Hematopoietic multipotent progenitor cell treated with erythropoietin and hydrocortisone succinate and interleukin-3 and kit ligand, for 15 days (in vitro differentiated cells): ENCODE measurements at regions not wholly inside any gene's neighbourhood (a gene's known extent, or its start where the extent isn't known, plus 50 kb on each side); places are given as distances from the start of the nearest gene placed in this dataset.

ENCODE experiments used
- DNase-seq: peaks from one replicate; pipeline ENCODE4 v3.0.0-alpha.2; 2015; ENCODE audit warnings: low spot score

DNA sequence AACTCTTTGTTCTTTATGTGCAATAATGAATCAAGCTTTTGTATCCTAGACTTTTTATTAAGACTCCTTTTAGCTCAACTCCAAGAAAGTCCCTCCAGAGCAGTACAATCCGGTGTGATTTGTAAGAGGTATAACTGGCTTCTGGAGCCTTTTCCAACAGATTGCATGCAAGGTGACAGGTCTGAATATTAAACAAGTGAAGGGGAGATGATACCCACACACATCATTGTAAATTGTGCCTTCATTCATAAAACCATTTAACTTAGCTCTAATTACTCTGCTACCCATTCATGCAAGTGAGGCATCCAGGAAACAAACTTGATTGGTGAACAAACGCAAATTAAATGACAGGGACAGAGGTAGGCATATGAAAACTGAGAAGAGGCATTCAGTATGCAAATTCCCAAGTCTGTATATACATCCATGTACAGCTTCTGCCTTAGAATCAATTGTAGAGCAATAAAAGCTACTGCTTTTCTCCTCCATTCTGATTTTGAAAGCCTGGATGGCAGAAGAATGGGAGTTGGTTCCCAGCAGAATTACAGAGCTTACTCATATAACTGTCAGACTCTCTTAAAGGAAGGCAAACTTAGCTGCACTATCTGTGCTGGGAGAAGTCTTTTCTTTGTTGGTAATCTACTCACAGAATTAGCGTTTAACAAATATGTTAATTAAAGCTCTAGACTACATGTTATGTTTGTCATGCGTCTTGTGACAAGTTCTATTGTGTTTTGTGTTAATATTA is 261.0 kb upstream of the CDH6 start:
- DNase-seq: no peak

DNA sequence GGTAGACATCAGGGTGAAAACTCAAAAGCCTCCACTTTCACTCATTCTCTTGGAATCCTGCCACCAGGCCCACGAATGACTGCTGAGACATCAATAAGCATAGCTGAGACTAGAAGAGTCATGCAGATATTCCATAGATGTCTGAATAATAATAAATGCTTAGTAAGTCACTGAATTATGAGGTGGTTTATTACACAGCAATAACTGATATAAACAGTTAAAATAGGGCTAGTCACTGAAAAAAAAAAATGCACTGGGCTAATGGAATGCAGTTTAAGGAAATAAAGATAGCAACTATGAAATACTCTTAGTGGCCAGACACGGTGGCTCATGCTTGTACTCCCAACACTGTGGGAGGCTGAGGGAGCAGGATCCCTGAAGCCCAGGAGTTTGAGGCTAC is 262.8 kb upstream of the CDH6 start:
- no peak for DNase-seq

DNA sequence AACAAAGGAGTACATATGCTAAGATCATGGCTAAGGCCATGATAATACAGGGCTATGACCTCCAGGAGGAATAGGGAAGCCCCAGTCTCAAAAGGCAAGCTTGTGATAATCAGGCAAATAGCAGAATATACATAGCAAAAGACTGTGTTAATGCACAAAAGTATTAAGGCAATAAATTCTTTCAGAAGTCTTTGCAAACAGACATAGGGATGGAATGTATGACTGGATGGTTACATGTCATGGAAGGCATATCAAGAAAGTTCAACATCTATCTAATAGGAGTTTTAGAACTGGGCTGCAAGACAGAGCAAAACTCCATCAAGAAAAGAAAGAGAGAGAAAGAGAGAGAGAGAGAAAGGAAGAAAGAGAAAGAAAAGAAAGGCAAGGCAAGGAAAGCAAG is 264.5 kb upstream of the CDH6 start:
- DNase-seq: no peak

DNA sequence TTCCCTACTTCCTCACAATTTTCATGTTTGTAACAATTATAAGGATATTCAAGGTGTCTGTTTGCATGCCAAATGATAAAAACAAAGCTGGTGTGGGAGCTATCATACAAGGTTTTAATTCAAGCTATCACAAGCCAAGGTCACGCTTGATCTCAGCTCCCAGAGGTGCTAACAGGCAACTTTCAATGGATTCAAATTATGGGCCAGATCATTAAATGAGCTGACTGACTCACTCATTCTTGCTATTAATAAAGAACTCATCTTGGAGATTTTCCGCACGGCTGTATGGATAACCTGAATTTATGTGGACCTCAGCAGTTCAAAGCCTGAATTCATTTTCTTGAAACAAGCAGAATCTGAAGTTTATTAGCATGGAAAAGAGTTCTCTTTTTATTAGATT is 267.3 kb upstream of the CDH6 start:
- DNase-seq: no peak

DNA sequence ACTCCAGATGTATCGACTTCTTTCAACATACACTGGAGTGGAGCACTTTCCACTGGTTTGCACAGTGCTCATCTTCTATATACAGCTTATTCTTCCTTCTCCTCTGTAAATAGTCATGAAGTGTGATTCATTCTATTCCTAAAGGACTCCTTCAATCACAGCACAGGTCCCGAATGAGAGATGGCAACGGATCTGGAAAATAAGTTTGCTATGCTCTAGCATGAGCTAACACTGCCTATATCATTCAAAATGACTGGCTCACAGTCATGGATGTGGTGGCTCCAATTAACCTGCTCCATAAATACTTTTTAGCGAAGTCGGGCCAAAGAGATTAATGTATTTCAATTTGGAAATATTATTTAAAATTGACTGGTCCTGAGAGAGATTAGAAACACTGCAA is 272.1 kb upstream of the CDH6 start:
- no peak for DNase-seq

DNA sequence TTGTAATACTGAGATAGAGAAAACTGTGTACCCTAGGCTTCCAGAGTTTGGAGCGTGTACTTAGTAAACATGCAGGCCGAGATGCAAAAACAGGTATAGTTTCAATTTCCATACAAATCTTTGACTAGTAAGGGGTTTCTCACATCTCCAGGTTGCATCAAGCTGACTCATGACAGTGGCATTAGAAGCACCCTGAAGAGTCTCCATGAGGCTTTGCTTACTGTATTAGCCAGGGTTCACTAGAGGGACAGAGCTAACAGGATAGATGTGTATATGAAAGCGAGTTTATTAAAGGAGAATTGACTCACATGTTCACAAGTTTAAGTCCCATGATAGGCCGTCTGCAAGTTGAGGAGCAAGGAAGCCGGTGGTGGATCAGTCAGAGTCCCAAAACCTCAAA is 275.3 kb upstream of the CDH6 start:
- DNase-seq: no peak

DNA sequence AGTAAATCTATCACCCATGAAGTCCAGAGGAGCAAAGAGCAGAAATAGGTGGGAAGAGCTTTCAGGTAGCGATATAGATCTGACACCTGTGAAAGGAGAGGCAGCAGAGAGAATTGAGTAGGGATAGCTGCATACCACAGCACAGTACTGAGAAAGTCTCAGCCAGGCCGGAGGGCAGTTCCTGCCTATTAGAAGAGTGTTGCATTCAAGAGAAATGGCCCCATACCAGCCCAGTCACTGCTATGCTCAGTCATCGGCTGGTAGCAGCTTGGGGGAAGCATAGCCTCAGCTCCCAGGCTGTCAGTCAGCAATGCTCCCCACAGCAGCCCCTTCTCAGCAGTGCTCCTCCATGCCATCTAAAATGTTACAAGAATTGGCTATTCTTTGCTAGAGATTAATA is 285.1 kb upstream of the CDH6 start:
- no peak for DNase-seq

DNA sequence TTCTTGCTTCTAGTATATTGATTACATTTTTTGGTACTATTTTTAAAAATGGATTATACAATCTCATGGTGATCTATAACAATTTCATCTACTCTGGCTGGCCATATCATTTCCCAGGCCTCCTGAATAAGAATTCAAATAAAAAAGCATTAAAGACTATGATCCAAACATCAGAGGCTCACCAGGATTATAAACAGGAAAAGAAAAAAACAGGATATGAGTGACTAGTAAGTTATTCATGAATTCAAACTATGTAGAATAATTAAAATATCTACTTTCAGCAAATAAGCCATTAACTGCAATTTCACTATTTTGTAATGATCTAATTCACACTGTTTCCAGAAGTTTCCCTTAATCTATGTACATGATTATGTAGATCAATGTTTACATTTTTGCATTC is 293.1 kb upstream of the CDH6 start:
- no peak for DNase-seq

DNA sequence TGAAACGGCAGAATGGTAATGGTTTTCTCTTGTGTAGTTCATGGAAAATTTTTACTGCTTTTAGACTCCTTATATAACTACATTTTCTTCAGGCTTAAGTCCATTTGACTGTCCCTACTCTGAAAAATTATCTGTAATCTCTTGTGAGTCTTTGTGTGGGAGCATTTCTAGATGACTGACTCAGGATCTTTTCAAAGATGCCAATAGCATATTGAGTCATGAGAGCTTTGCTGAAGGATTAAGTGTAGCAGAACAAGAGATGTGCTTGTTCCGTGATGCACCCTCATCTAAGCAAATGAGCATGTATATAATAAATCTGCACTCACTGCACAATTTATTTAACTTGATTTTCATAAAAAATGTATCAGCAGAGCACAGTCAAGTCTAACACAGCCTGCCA is 298.7 kb upstream of the CDH6 start:
- DNase-seq: no peak

DNA sequence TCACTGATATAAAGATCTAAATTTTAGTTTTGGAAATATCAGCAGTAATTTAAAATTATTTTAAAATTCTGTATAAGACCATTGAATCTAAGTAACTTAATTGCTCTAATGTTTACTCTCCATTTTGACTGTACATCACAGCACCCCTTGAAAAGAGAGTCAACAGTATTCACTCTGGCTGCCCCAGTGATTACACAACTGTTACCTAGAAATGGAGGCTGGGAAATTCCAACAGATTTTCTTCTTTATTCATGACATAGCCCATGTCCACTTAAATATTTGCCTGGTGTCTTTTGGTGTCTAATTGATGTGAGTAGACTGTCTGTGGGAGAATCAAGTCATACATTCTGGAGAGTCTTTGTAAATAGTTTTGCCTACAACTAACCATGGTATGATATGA is 301.8 kb upstream of the CDH6 start:
- no peak for DNase-seq

DNA sequence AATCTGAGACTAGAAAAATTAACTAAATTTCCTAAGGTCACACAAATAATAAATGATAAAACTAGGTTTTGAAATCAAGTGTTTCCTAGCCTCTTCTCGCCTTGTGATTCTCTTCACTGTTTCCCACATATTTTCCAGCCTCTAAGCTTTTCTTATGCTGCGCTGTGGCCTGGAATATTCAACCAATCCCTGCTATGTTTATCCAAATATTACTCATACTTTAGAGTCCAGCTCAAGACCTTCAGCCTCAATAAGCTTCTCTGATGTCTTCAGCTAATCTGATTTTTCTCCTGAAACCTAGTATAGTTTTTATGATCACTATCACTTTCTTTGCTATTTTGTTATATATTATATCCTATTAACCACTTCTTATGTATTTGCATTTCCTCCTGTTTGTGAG is 303.1 kb upstream of the CDH6 start:
- no peak for DNase-seq

DNA sequence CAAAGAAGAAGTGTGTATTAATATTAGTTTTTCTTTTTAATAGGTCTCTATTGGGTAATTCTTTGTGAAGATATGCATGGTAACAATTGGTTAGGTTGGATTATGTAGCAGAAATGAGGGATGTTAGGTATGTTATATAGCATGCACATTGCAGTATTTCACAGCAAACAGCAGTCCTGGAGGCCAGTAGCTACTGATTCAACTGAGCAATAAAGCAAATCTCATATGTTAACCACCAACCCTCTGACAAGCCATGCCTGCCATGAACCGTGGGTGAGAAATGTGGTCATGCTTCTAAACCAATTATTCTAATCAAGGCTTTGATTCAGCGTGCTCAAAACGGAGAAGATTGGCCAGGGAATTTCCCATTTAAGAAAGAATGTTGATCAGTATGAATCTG is 313.0 kb upstream of the CDH6 start:
- DNase-seq: no peak

DNA sequence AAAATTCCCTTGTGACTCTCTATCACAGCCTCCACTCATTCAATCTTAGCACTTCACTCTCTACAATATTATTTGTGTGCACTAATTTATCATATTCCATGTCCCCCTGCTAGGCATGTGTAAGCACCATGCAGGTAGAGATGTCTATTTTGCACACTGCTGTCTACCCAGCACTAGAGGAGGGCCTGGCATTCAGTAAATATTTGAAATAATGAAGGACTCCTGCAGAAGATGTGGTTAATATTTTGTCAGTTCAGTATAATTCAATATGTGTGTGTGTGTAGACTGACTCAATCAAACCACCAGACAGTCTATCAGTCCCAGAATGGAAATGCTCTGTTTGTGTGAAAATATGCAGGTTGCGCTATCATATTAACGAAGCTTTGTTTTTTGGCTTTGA is 313.6 kb upstream of the CDH6 start:
- DNase-seq: no peak

DNA sequence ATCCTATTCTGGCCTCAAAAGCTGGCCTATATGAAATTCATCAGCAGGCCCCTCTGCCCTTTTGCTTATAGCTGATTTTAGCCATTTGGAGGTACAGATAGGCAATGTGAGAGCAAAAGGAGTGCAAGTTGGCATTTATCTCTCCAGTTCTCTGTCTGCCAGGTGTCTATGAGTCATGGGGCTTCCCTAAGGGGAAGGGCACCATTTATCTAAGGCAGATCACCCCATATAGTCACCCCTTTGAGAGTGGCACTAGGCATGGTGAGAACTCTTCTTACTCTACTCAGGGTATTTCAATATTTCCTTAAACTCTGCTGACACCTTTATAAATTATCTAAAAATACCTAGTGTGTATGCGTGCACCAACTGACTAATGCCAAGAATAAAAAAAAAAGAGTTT is 314.7 kb upstream of the CDH6 start:
- DNase-seq: no peak

DNA sequence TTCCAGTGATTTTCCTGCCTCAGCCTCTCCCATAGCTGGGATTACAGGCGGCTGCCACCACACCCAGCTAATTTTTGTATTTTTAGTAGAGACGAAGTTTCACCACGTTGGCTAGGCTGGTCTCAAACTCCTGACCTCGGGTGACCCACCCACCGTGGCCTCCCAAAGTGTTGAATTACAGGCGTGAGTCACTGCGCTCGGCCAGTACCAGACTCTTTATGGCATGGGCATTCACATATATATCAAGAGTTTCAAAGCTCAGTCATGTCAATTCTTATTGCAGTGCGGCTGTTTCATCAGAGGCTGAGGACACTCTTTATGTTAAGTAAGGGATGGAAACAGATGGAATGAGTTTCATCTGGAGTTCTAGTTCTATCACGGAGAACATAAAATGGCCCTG is 315.2 kb upstream of the CDH6 start:
- no peak for DNase-seq

DNA sequence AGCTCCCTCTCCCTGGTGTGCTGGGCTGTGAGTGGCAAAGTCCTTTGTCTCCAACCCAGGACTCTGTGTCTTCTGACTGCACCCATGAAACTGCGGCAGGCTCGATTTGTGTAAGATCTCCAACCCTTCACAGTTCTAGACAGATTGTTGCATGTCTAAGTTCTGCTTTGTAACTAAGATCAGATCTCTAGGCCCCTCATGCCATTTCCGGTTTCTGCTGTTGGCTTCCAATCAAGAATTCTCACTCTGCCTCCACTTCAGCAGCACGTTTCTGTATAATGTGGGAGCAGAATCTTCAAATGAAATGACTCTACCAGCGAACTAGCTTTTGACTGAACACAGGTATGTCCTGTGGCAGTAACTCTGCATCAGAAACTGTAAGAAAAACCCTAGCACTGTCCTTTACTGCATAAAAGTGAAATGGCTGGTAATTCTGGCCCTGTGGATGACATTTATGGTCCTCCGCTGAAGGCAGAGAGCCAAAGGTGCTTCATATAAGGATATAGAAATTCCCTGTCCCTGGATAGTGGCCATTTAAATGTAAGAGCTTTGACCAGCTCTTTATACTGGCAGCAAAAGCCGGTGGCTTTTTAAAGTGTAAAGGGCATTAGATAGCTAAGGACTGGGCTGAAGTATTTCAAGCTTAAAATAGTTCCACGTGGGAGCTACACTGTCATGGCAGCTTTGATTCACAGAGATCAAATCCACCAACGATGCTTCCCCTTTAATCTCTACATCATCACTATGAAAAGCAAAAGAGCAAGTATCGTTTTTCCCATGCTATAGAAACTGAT is 319.0 kb upstream of the CDH6 start:
- no peak for DNase-seq

DNA sequence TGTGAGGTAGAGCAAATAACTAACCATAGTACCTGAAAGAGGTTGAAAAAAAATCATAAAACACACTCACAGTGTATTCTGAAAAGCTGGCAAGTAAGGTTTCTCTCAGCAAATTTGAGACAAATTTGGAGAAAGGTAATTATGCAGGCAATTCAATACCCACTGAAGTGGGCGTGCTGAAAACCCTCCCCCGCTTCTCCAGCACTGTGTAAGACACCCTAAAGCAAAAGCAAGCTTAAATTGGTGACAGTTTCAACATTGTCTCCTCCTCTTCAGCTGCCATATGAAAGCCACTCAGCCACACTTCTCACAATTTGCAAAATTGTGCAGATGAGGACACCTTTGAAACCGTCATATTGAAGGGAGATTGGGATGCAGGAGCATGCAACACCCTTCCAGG is 322.3 kb upstream of the CDH6 start:
- DNase-seq: no peak

DNA sequence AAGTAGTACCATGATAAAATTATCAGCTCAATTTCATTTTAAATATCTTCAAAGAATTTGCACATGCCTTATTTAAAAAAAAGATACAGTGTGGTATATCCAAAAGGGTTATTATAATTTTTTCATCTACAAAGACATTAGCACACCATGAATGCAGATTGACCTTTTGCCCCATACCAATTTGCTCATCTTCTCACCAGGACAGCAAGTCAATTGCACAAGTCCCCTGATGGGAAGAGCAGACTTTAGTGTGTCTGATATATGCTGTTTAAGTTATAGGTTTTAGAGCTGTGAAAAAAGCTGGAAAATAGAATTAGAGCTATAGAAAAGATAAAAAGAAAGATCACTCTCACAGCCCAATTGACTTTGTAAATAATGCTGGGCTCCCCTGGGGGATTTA is 325.8 kb upstream of the CDH6 start:
- no peak for DNase-seq

DNA sequence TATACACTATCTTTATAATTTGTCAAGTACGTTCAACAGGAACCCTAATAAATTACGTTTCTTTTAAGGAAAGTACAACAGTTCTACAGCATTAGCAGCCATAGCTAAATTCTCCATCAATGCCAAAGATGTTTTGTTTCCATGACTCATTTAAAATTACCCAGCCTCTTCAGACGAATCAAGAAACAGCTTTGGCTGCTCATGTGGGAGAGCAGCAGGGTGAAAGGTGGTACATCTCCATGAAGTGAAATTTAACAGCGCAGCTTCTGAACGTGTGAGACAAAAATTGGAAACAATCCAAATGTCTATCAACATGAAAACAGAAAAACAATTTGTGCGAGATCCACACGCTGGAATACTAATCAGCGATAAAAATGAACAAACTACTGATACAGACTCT is 327.3 kb upstream of the CDH6 start:
- no peak for DNase-seq

DNA sequence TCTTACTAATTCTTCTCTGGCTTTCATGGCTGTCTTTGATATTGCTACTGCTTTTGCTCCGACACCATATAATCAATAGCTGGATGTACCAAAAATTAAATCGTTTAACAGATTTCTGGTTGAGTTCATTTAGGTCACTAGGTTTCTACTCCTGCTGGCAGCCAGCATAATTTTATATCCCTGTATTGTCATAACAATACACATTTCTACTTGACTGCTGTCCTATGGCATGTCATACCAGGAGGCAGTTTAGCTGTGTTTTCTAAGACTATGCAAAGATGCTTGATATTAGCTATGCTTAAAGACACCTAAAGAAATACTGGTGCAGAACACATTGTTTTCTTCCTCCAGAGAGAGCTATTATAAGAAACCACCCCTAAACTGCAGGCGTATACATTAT is 337.2 kb upstream of the CDH6 start:
- no peak for DNase-seq

DNA sequence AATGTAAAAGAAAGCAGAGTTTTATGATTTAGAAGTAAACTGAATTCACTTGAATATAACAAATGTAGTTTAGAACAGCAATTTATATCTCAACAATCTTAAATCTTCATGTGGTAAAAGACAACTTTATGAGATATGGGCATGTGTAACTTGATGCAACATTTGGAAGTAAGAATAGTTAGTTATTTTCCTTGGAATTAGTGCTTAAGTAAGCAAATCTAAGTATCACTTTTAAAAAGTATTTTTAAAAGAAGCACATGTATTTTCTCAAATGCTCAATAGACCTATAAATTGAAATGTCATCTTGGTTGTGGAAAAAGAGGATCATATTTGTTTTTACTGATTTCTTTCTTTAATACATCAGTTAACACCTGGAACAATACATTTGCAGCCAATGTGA is 340.3 kb upstream of the CDH6 start:
- DNase-seq: no peak

DNA sequence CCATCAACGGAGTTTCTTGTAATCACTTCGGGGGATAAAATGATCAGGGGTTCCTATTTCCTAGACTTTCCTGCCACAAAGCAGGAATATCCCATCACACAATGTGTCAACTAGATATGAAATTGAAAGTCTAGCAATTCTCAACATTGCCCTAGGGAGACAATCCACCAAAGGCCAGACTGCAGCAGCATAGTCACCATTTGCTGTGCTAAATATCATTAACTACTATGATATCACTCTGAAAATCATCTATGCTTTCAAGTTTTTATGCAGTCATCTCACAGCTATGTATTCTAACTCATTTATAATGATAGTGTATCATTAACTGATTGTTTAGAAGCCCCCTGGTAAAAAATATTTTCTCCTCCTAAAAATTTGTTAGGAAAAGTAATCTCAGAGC is 342.6 kb upstream of the CDH6 start:
- no peak for DNase-seq

DNA sequence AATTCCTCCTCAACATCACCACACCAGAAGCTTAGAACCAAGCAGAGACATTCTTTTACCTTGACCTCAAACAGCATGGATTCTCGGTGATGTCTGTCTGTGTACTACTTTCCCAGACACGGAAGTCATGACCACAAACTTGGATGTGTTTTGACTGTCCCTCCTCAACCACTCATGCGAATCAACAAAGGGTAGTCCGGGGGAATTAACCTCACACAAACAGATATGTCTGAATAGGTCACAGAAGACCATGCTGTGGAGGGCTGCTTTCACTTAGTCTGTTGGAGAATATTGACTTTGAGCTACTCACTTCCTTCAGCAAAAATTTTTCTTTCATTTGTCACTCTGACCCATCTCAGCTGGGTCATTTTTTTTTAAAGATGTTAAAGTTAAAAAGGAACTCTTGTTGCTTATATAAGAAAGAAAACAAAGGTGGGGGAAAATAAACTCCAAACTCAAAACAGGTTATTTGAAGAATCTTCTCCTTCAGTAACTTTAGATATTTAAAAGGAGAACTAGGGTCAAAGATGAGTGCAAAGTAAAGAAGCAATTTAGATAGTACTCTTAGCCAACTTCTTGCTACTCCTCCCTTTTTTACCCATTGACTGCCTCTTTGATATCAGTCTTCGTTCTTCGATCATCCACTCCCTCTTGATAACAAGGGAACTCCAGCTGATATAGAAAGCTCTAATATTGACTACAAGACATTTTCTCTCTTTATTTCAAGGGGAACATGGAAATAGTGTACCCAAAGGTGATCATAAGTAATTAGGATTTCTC is 343.4 kb upstream of the CDH6 start:
- DNase-seq: no peak
